ENCODE measurements at regions not wholly inside any gene's neighbourhood (a gene's known extent, or its start where the extent isn't known, plus 50 kb on each side); places are given as distances from the start of the nearest gene placed in this dataset.

GRCh38 chr18:35782926-35783325 is 189.6 kb upstream of the RMP24 start:
- TF ChIP-seq CTCF (conservative IDR thresholded peaks at IDR 0.05; ENCODE audit: low read depth, low read length) = no peak
- TF ChIP-seq EZH2phosphoT487 (IDR thresholded peaks at IDR 0.05; ENCODE audit: borderline replicate concordance, low read length) = no peak
- no peak for TF ChIP-seq EZH2 (IDR thresholded peaks at IDR 0.05; ENCODE audit: low read length, unreplicated experiment)

Measured in PC-3 (cell line).